GM23338 (cell line): ENCODE measurements at regions not wholly inside any gene's neighbourhood (a gene's known extent, or its start where the extent isn't known, plus 50 kb on each side); places are given as distances from the start of the nearest gene placed in this dataset.

ENCODE experiments used
- ATAC-seq: fragments of 200-7000 bp; cut with Tn5 transposase; 3 replicates; pipeline ENCODE4 v1.9.1; 2020
- DNase-seq: peaks from one replicate; pipeline ENCODE4 v3.0.0-alpha.2; 2015; ENCODE audit warnings: low spot score
- H2AFZ ChIP-seq: fragments of 200-600 bp; sonication (generic); 2 replicates; pipeline ENCODE4 v1.8.0; 2016; ENCODE audit warnings: antibody characterized with exemption, mild to moderate bottlenecking, moderate library complexity
- H3F3A ChIP-seq: fragments of 200-600 bp; sonication (generic); replicated peaks from 2 replicates; pipeline ENCODE4 v1.8.0; 2017; ENCODE audit warnings: antibody characterized with exemption, mixed run types, low read depth
- H3K27ac ChIP-seq: fragments of 200-600 bp; sonication (generic); 2 replicates; pipeline ENCODE4 v1.6.1; 2016; ENCODE audit warnings: low read depth
- H3K27me3 ChIP-seq: fragments of 200-600 bp; sonication (generic); 2 replicates; pipeline ENCODE4 v1.8.0; 2016; ENCODE audit warnings: mild to moderate bottlenecking, mixed run types, moderate library complexity; ENCODE audit not compliant: insufficient read depth
- H3K36me3 ChIP-seq: fragments of 200-600 bp; sonication (generic); 2 replicates; pipeline ENCODE4 v1.8.0; 2016; ENCODE audit warnings: mild to moderate bottlenecking; ENCODE audit not compliant: insufficient read depth
- H3K4me1 ChIP-seq: fragments of 200-600 bp; sonication (generic); 2 replicates; pipeline ENCODE4 v1.8.0; 2016; ENCODE audit warnings: mild to moderate bottlenecking, moderate library complexity; ENCODE audit not compliant: insufficient read depth
- H3K4me2 ChIP-seq: fragments of 200-600 bp; sonication (generic); 2 replicates; pipeline ENCODE4 v1.7.1; 2017; ENCODE audit warnings: mixed run types
- H3K4me3 ChIP-seq: fragments of 200-600 bp; sonication (generic); 2 replicates; pipeline ENCODE4 v1.6.1; 2016; ENCODE audit warnings: mixed run types
- H3K79me2 ChIP-seq: fragments of 200-600 bp; sonication (generic); replicated peaks from 2 replicates; pipeline ENCODE4 v1.8.0; 2017; ENCODE audit warnings: mild to moderate bottlenecking; ENCODE audit not compliant: insufficient read depth
- H3K9me2 ChIP-seq: fragments of 200-600 bp; sonication (generic); 2 replicates; pipeline ENCODE4 v1.8.0; 2017; ENCODE audit not compliant: insufficient read depth
- H4K20me1 ChIP-seq: fragments of 200-600 bp; sonication (generic); replicated peaks from 2 replicates; pipeline ENCODE4 v1.8.0; 2017; ENCODE audit warnings: mild to moderate bottlenecking; ENCODE audit not compliant: insufficient read depth
- H3K27ac Mint-ChIP-seq: 2 replicates; pipeline ENCODE4 v1.8.0; 2020; ENCODE audit warnings: inconsistent platforms, mild to moderate bottlenecking, moderate library complexity, mixed read lengths
- H3K27me3 Mint-ChIP-seq: 3 replicates; pipeline ENCODE4 v1.8.0; 2022; ENCODE audit warnings: low read depth, mild to moderate bottlenecking, moderate library complexity, mixed read lengths, inconsistent platforms; ENCODE audit not compliant: insufficient read depth, poor library complexity
- H3K36me3 Mint-ChIP-seq: 3 replicates; pipeline ENCODE4 v1.8.0; 2021; ENCODE audit warnings: low read depth, mild to moderate bottlenecking, inconsistent platforms, moderate library complexity, mixed read lengths
- H3K4me1 Mint-ChIP-seq: 3 replicates; pipeline ENCODE4 v1.8.0; 2020; ENCODE audit warnings: mild to moderate bottlenecking, inconsistent platforms, mixed read lengths
- H3K4me3 Mint-ChIP-seq: 3 replicates; pipeline ENCODE4 v1.8.0; 2021; ENCODE audit warnings: moderate library complexity, mild to moderate bottlenecking, inconsistent platforms, mixed read lengths
- H3K9me3 Mint-ChIP-seq: 3 replicates; pipeline ENCODE4 v1.8.0; 2020; ENCODE audit warnings: moderate library complexity, mild to moderate bottlenecking, inconsistent platforms, mixed read lengths
- EZH2phosphoT487 ChIP-seq: fragments of 200-600 bp; sonication (generic); IDR thresholded peaks from one replicate; pipeline ENCODE4 v1.8.1; 2018; ENCODE audit warnings: antibody characterized with exemption; ENCODE audit not compliant: unreplicated experiment
- NANOG ChIP-seq: IDR thresholded peaks from 2 replicates; pipeline ENCODE4 v1.6.1; 2016; ENCODE audit warnings: antibody characterized with exemption, borderline replicate concordance
- ZNF462 ChIP-seq: fragments of 250-450 bp; sonication (Bioruptor Pico); IDR thresholded peaks from 2 replicates; pipeline ENCODE4 v1.5.0; 2020; ENCODE audit warnings: mild to moderate bottlenecking, moderate library complexity
- TF ChIP-seq, protein P1 (sequence below): IDR thresholded peaks from one replicate; pipeline ENCODE4 v1.6.1; 2018; ENCODE audit warnings: antibody characterized with exemption; ENCODE audit not compliant: unreplicated experiment
- TF ChIP-seq, protein P2 (sequence below), 2 experiments: fragments of 200-600 bp in 1 of 2; sonication (generic) in 1 of 2; conservative IDR thresholded peaks; 2 replicates each; pipeline versions ENCODE4 v1.5.1 to v1.6.1; 2016 to 2017; ENCODE audit warnings: antibody characterized with exemption in 2 of 2, low read depth in 2 of 2, mild to moderate bottlenecking in 2 of 2, moderate library complexity in 1 of 2

DNA sequence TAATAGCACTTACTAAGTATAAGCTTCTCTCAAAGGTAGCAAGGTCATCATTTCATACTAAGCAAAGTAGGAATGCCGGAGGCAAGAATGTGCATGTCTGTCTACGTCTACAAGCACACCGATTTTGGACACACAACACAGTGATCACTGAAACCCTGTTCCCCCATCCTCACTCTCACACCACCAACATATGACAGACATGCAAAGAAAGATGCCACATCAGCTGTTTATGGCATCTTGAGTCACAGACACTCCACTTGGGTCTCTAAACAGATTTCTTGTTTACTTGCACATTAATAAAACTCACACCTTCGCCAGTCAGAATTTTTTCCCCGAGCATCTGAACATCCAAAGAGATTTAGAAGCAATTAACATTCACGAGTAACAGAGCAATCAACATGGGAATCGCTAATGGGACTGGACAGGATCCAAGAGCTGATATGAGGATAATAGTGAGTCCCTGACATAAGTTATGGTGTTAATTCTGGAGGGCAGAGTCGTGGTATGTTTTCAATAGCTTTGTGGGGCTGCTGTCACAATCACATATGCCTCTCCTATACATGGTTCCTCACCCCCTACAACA, 324.1 kb downstream of the DHX15 start (continued):
- TF ChIP-seq, protein P1, sequence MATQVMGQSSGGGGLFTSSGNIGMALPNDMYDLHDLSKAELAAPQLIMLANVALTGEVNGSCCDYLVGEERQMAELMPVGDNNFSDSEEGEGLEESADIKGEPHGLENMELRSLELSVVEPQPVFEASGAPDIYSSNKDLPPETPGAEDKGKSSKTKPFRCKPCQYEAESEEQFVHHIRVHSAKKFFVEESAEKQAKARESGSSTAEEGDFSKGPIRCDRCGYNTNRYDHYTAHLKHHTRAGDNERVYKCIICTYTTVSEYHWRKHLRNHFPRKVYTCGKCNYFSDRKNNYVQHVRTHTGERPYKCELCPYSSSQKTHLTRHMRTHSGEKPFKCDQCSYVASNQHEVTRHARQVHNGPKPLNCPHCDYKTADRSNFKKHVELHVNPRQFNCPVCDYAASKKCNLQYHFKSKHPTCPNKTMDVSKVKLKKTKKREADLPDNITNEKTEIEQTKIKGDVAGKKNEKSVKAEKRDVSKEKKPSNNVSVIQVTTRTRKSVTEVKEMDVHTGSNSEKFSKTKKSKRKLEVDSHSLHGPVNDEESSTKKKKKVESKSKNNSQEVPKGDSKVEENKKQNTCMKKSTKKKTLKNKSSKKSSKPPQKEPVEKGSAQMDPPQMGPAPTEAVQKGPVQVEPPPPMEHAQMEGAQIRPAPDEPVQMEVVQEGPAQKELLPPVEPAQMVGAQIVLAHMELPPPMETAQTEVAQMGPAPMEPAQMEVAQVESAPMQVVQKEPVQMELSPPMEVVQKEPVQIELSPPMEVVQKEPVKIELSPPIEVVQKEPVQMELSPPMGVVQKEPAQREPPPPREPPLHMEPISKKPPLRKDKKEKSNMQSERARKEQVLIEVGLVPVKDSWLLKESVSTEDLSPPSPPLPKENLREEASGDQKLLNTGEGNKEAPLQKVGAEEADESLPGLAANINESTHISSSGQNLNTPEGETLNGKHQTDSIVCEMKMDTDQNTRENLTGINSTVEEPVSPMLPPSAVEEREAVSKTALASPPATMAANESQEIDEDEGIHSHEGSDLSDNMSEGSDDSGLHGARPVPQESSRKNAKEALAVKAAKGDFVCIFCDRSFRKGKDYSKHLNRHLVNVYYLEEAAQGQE, result no peak
- TF ChIP-seq, protein P2, sequence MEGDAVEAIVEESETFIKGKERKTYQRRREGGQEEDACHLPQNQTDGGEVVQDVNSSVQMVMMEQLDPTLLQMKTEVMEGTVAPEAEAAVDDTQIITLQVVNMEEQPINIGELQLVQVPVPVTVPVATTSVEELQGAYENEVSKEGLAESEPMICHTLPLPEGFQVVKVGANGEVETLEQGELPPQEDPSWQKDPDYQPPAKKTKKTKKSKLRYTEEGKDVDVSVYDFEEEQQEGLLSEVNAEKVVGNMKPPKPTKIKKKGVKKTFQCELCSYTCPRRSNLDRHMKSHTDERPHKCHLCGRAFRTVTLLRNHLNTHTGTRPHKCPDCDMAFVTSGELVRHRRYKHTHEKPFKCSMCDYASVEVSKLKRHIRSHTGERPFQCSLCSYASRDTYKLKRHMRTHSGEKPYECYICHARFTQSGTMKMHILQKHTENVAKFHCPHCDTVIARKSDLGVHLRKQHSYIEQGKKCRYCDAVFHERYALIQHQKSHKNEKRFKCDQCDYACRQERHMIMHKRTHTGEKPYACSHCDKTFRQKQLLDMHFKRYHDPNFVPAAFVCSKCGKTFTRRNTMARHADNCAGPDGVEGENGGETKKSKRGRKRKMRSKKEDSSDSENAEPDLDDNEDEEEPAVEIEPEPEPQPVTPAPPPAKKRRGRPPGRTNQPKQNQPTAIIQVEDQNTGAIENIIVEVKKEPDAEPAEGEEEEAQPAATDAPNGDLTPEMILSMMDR (conservative IDR thresholded peaks at IDR 0.05; ENCODE audit: low read depth in 2 of 2), result no peak
- no peak for TF ChIP-seq NANOG

DNA sequence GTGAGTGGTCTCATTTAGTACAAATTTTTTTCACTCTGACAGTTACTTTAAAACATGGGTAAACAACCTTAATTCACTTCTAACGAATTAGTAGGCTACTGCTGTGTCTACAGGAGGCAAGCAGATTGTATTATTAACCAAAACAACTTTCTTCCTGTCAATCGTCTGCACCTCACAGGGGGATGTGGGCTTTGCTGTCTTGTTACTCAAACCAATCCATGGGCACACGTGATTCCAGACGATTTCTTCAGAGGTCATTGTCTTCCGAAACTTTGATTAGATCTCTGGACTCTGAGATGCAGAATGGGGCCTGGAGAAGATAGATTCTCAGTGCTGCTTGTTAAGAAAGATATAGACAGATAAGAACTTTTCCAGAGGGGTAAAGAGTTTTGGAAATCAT, 327.8 kb downstream of the DHX15 start:
- Mint-ChIP-seq H3K36me3 (no peaks in the 10 kb centered on the region), H3K4me1 (peaks cover 35% of the 10 kb centered on the region), H3K27ac (no peak overlapping the region), H3K9me3 (no peaks in the 10 kb centered on the region), H3K27me3 (peaks cover 2% of the 10 kb centered on the region), H3K4me3 (no peak overlapping the region)
- Histone ChIP-seq H4K20me1 (no peaks in the 10 kb centered on the region), H3F3A (no peaks in the 10 kb centered on the region), H3K9me2 (no peaks in the 10 kb centered on the region), H3K27ac (no peak overlapping the region), H2AFZ (no peak overlapping the region), H3K4me3 (no peak overlapping the region), H3K79me2 (no peaks in the 10 kb centered on the region), H3K36me3 (no peaks in the 10 kb centered on the region), H3K4me2 (peak overlapping the region; percentile 35), H3K27me3 (no peaks in the 10 kb centered on the region), H3K4me1 (peaks cover 22% of the 10 kb centered on the region)
- ATAC-seq, result peak; percentile 68
- TF ChIP-seq EZH2phosphoT487 (no peak), ZNF462 (no peak)
- DNase-seq, result no peak
